B cell (primary cell): ENCODE measurements at regions not wholly inside any gene's neighbourhood (a gene's known extent, or its start where the extent isn't known, plus 50 kb on each side); places are given as distances from the start of the nearest gene placed in this dataset.

Experiments
- ATAC-seq: fragments of 200-7000 bp; cut with Tn5 transposase; one replicate; pipeline ENCODE4 v1.10.0; 2021; ENCODE audit warnings: low read depth, mild to moderate bottlenecking, moderate number of reproducible peaks, moderate library complexity
- CTCF ChIA-PET: fragments of 350-600 bp; sonication (Branson Sonifier 250); formaldehyde crosslinking; loops from one replicate; lab custom pipeline; 2021; ENCODE audit warnings: antibody characterized with exemption, inconsistent platforms; lab: Charles Lee
- POLR2A ChIA-PET: fragments of 350-600 bp; sonication (Branson Sonifier 250); formaldehyde crosslinking; loops from one replicate; lab custom pipeline; 2021; ENCODE audit warnings: antibody characterized with exemption; lab: Charles Lee
- DNase-seq: peaks from one replicate; pipeline ENCODE4 v3.0.0; 2013
- H2AFZ ChIP-seq: 2 replicates; pipeline ENCODE4 v1.6.1; 2012; ENCODE audit warnings: mild to moderate bottlenecking, low read depth, low read length; ENCODE audit not compliant: insufficient read depth, poor library complexity, severe bottlenecking
- H3K27ac ChIP-seq, 2 donors: 1 replicate in 1 of 2; 2 replicates in 1 of 2; pipeline ENCODE4 v1.5.1; 2012 to 2013; ENCODE audit warnings: low read length in 2 of 2, mild to moderate bottlenecking in 2 of 2, moderate library complexity in 1 of 2
- H3K27me3 ChIP-seq, 4 experiments: fragments of 200-600 bp in 1 of 4; sonication (generic) in 1 of 4; replicated peaks in 1 of 4; 1 replicate in 2 of 4; 2 replicates in 2 of 4; pipeline versions ENCODE4 v1.6.1 to v1.7.0; 2013 to 2016; ENCODE audit warnings: low read length in 3 of 4, mild to moderate bottlenecking in 2 of 4, mixed read lengths in 1 of 4, moderate library complexity in 1 of 4; ENCODE audit not compliant: insufficient read depth in 4 of 4, control insufficient read depth in 3 of 4; ENCODE audit errors: control extremely low read depth in 1 of 4
- H3K36me3 ChIP-seq, 2 experiments: replicated peaks in 1 of 2; 1 replicate in 1 of 2; 2 replicates in 1 of 2; pipeline versions ENCODE4 v1.6.1 to v1.7.1; 2013; ENCODE audit warnings: low read length in 1 of 2; ENCODE audit not compliant: insufficient read depth in 2 of 2, control insufficient read depth in 1 of 2; ENCODE audit errors: control extremely low read depth in 1 of 2, extremely low read depth in 1 of 2
- H3K4me1 ChIP-seq, 2 donors: fragments of 200-600 bp in 1 of 2; sonication (generic) in 1 of 2; 1 replicate in 1 of 2; 2 replicates in 1 of 2; pipeline versions ENCODE4 v1.5.1 to v1.6.1; 2013 to 2017; ENCODE audit warnings: low read length in 2 of 2; ENCODE audit not compliant: control insufficient read depth in 2 of 2, insufficient read depth in 2 of 2
- H3K4me2 ChIP-seq: replicated peaks from 2 replicates; pipeline ENCODE3; 2012; ENCODE audit warnings: mild to moderate bottlenecking, low read depth, low read length; ENCODE audit not compliant: poor library complexity, severe bottlenecking
- H3K4me3 ChIP-seq, 5 experiments: fragments of 200-600 bp in 1 of 5; sonication (generic) in 1 of 5; 1 replicate in 3 of 5; 2 replicates in 2 of 5; pipeline versions ENCODE4 v1.5.1 to v1.7.0; 2011 to 2016; ENCODE audit warnings: low read length in 4 of 5, mild to moderate bottlenecking in 4 of 5, low read depth in 2 of 5, control low read depth in 1 of 5, moderate library complexity in 1 of 5; ENCODE audit not compliant: insufficient read depth in 1 of 5; ENCODE audit errors: control extremely low read depth in 1 of 5, extremely low read depth in 1 of 5
- H3K79me2 ChIP-seq: fragments of 200-600 bp; sonication (generic); one replicate; pipeline ENCODE4 v1.6.0; 2016; ENCODE audit warnings: low read length; ENCODE audit not compliant: control insufficient read depth, insufficient read depth
- H3K9ac ChIP-seq: fragments of 200-600 bp; sonication (generic); 2 replicates; pipeline ENCODE4 v1.6.1; 2017; ENCODE audit warnings: mild to moderate bottlenecking, low read length, moderate library complexity
- H3K9me3 ChIP-seq, 3 donors: one replicate each; pipeline versions ENCODE4 v1.6.1 to v1.7.1; 2013; ENCODE audit warnings: low read length in 2 of 3; ENCODE audit not compliant: control insufficient read depth in 2 of 3, insufficient read depth in 1 of 3; ENCODE audit errors: control extremely low read depth in 1 of 3
- H4K20me1 ChIP-seq: 2 replicates; pipeline ENCODE4 v1.6.0; 2012; ENCODE audit warnings: mild to moderate bottlenecking, low read length; ENCODE audit not compliant: insufficient read depth, control insufficient read depth, poor library complexity, severe bottlenecking
- H3K27ac Mint-ChIP-seq: one replicate; pipeline ENCODE4 v1.8.0; 2021; ENCODE audit warnings: mixed read lengths
- H3K27me3 Mint-ChIP-seq: one replicate; pipeline ENCODE4 v1.8.0; 2021; ENCODE audit warnings: mixed read lengths
- H3K4me1 Mint-ChIP-seq: one replicate; pipeline ENCODE4 v1.8.0; 2021; ENCODE audit warnings: mixed read lengths
- H3K4me3 Mint-ChIP-seq: one replicate; pipeline ENCODE4 v1.8.0; 2021; ENCODE audit warnings: mixed read lengths
- H3K9me3 Mint-ChIP-seq: one replicate; pipeline ENCODE4 v1.8.0; 2022; ENCODE audit warnings: mixed read lengths; ENCODE audit not compliant: insufficient read depth
- CTCF ChIP-seq: fragments of 200-600 bp; IDR thresholded peaks from one replicate; pipeline ENCODE4 v1.8.0; 2022; ENCODE audit warnings: antibody characterized with exemption, mild to moderate bottlenecking
- EZH2 ChIP-seq: IDR thresholded peaks from 2 replicates; pipeline ENCODE4 v1.6.1; 2012; ENCODE audit warnings: borderline replicate concordance, low read depth, mild to moderate bottlenecking, moderate library complexity, low read length; ENCODE audit not compliant: insufficient read depth, poor library complexity, severe bottlenecking
- WGBS: methylation state at CpG from one replicate; pipeline ENCODE4 v1.1.5; 2013; ENCODE audit warnings: missing lambda C conversion rate; ENCODE audit not compliant: insufficient coverage; 5-methylcytosine and 5-hydroxymethylcytosine counted together
- intact Hi-C: fragments of 100-400 bp; cut with micrococcal nuclease; formaldehyde crosslinking; loops from one replicate; pipeline ENCODE4 v1.10.0; 2022

- 90% methylated on average over 3 of the region's 3 CpGs for WGBS
- DNase-seq: no peak
- H3K27me3 ChIP-seq: no peaks in the 10 kb centered on the region
- no peaks in the 10 kb centered on the region for H3K79me2 ChIP-seq
- Mint-ChIP-seq H3K27me3 (no peaks in the 10 kb centered on the region), H3K4me3 (no peak overlapping the region), H3K9me3 (peaks cover 6% of the 10 kb centered on the region), H3K4me1 (no peaks in the 10 kb centered on the region), H3K27ac (no peak overlapping the region)
- no peaks in the 10 kb centered on the region for H4K20me1 ChIP-seq
- intact Hi-C loops: no loop called here
- TF ChIP-seq CTCF: no peak
- TF ChIP-seq EZH2: no peak
- POLR2A ChIA-PET: no interaction called here
- H3K27ac ChIP-seq: no peak overlapping the region
- no peaks in the 10 kb centered on the region for H3K9me3 ChIP-seq
- H3K4me3 ChIP-seq: no peak overlapping the region
- H3K36me3 ChIP-seq: no peaks in the 10 kb centered on the region
- H3K9ac ChIP-seq: no peak overlapping the region
- H3K4me1 ChIP-seq: no peaks in the 10 kb centered on the region
- CTCF ChIA-PET: no interaction called here
- no peak for ATAC-seq
- H3K4me2 ChIP-seq: no peak overlapping the region
- no peak overlapping the region for H2AFZ ChIP-seq
Measured at GRCh38 chr14:85165094-85165493, 364.9 kb upstream of the FLRT2 start.

- CTCF ChIA-PET: no interaction called here
- H3K4me1 Mint-ChIP-seq: no peaks in the 10 kb centered on the region
Measured at GRCh38 chr14:85169381-85169780, 360.6 kb upstream of the FLRT2 start.

More at GRCh38 chr14:85169381-85169780, 360.6 kb upstream of the FLRT2 start:
- no peaks in the 10 kb centered on the region for H3K9me3 ChIP-seq
- POLR2A ChIA-PET: no interaction called here
- no peaks in the 10 kb centered on the region for H3K27me3 ChIP-seq
- no peaks in the 10 kb centered on the region for H3K36me3 ChIP-seq
- ATAC-seq (no peak), DNase-seq (no peak)
- H3K79me2 ChIP-seq: no peaks in the 10 kb centered on the region
- no peak overlapping the region for H3K4me3 ChIP-seq
- no peak overlapping the region for H3K4me2 ChIP-seq
- no peak overlapping the region for H3K27ac ChIP-seq
- no peak overlapping the region for H2AFZ ChIP-seq
- no peaks in the 10 kb centered on the region for H3K4me1 ChIP-seq
- no peaks in the 10 kb centered on the region for H4K20me1 ChIP-seq
- H3K9me3 Mint-ChIP-seq: peaks cover 6% of the 10 kb centered on the region
- TF ChIP-seq EZH2: no peak
- TF ChIP-seq CTCF: no peak
- H3K27ac Mint-ChIP-seq: no peak overlapping the region
- intact Hi-C loops: no loop called here
- no peak overlapping the region for H3K4me3 Mint-ChIP-seq
- H3K9ac ChIP-seq: no peak overlapping the region
- H3K27me3 Mint-ChIP-seq: no peaks in the 10 kb centered on the region
